ENCODE measurements at regions not wholly inside any gene's neighbourhood (a gene's known extent, or its start where the extent isn't known, plus 50 kb on each side); places are given as distances from the start of the nearest gene placed in this dataset.

DNA sequence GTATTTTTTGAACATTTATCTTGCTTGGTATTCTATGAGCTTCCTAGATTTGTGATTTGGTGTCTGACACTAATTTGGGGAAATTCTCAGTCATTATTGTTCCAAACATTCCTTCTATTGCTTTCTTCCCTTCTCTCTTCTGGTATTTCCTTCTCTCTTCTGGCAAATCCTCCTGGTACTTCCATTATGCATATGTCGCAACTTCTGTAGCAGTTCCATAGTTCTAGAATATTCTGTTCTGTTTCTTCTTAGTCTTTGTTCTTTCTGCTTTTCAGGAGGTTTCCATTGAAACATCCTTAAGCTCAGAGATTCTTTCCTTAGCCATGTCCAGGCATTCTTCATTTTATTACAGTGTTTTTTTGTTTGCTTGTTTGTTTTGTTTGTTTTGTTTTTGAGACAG, 155.2 kb upstream of the PIK3R1 start:
- TF ChIP-seq CTCF (IDR thresholded peaks at IDR 0.05; ENCODE audit: insufficient read depth, low read length, poor library complexity, severe bottlenecking) (no peak), EZH2phosphoT487 (conservative IDR thresholded peaks at IDR 0.05; ENCODE audit: low read length) (no peak)
